ENCODE measurements at regions not wholly inside any gene's neighbourhood (a gene's known extent, or its start where the extent isn't known, plus 50 kb on each side); places are given as distances from the start of the nearest gene placed in this dataset.
"Not testable (repeated sequence)": the region's sequence is repeated elsewhere in the genome, so short reads cannot be mapped to it uniquely, and the experiment has no call there.

DNA sequence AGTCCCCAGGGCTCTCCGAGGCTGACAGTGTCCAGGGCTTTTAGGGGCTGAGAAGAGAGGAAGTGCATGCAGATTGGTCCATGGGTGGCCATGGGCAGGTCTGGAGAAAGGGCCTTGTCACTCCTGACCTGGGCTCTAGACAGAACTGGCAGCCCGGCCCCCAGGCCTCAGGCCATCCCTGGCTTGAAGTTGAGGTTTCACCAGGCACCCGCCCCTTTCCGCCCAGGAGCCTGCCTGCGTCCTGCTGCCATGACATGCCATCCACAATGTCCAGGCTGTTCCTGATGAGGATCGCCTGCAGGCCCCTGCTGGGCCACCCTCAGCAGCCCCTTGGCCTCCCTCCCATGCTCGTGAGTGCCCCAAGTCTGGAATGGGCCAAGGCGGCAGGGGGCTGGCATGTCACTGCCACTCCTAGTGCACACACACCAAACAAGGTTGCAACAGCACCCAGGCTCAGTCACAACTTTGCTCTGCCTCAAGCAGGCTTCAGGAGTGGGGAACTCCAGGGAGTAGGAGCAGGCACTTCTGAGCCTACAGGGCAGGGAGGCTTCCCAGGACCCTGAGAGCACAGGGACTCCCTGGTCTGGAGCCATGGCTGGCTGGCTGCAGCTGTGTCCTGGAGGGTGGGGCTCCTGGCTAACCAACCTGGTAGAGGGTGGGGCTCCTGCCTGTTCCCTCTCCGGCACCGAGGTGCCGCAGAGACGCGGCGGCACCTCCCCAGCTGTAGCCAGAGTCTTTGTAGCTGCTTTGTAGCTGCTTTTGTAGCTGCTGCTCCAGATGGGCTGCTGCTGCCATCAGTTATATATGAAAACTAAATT lies 1457.1 kb upstream of the GBE1 start:
- 96% methylated on average over 14 of the region's 14 CpGs for WGBS
- DNase-seq (ENCODE audit: low read depth in 6 of 9, low spot score in 9 of 9): no peak
- H3K36me3 ChIP-seq (ENCODE audit: control insufficient read depth in 2 of 2, insufficient read depth in 2 of 2, low read length in 1 of 2): no peaks in the 10 kb centered on the region
- no peak overlapping the region for H3K4me3 ChIP-seq (ENCODE audit: low read length in 2 of 2)
- H3K27ac ChIP-seq (ENCODE audit: low read depth in 1 of 2, low read length in 1 of 2): no peak overlapping the region
- no peaks in the 10 kb centered on the region for H3K27me3 ChIP-seq (ENCODE audit: control insufficient read depth in 2 of 2, insufficient read depth in 1 of 2, low read length in 1 of 2)
- no peaks in the 10 kb centered on the region for H3K4me1 ChIP-seq (ENCODE audit: control insufficient read depth in 2 of 2, insufficient read depth in 2 of 2, low read length in 2 of 2)
- peaks cover 0 to 8% of the 10 kb centered on the region in 2 donors for H3K9me3 ChIP-seq (ENCODE audit: control insufficient read depth in 2 of 2, insufficient read depth in 1 of 2, low read length in 1 of 2)

DNA sequence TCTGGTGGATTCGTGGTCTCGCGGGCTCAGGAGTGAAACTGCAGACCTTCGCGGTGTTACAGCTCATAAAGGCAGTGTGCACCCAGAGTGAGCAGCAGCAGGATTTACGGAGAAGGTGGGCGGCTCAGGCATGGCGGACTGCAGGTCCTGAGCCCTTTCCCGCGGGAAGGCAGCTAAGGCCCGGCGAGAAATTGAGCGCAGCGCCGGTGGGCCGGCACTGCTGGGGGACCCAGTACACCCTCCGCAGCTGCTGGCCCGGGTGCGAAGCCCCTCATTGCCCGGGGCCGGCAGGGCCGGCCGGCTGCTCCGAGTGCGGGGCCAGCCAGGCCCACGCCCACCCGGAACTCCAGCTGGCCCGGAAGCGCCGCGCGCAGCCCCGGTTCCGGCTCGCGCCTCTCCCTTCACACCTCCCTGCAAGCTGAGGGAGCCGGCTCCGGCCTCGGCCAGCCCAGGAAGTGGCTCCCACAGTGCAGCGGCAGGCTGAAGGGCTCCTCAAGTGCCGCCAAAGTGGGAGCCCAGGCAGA lies 1456.2 kb upstream of the GBE1 start:
- WGBS: 98% methylated on average over 41 of the region's 41 CpGs
- not testable (repeated sequence) for H3K4me1 ChIP-seq (ENCODE audit: control insufficient read depth in 2 of 2, insufficient read depth in 2 of 2, low read length in 2 of 2); H3K9me3 ChIP-seq (ENCODE audit: control insufficient read depth in 2 of 2, insufficient read depth in 1 of 2, low read length in 1 of 2); H3K36me3 ChIP-seq (ENCODE audit: control insufficient read depth in 2 of 2, insufficient read depth in 2 of 2, low read length in 1 of 2); H3K4me3 ChIP-seq (ENCODE audit: low read length in 2 of 2); H3K27ac ChIP-seq (ENCODE audit: low read depth in 1 of 2, low read length in 1 of 2); H3K27me3 ChIP-seq (ENCODE audit: control insufficient read depth in 2 of 2, insufficient read depth in 1 of 2, low read length in 1 of 2); DNase-seq (ENCODE audit: low read depth in 6 of 9, low spot score in 9 of 9)

DNA sequence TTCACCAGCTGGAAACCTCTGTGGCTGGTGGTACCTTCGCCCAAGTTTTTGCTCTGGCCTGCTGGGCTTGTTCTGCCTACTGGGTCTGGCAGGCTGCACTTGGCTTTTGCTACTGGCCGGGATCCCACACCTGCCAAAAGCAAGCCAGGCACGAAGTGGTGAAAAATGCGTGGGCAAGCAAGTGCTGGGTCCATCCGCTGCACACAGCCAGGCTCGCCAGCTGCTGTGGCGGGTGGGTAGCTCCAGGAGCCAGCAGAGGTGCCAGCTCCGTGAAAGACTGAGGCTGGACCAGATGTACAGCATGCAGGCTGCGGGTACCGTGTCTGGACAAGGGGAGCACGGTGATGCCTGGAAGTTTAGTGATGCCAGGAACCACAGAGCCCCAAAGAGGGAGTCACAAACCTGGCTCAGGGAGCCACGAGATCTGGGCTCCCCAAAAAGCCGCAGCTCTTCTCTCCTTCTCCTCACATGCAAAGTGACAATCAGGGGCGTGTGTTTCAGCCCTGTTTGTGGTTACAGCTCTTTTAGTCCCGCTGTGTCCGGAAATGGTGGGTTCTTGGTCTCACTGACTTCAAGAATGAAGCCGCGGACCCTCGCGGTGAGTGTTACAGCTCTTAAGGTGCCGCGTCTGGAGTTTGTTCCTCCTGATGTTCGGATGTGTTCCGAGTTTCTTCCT lies 1455.6 kb upstream of the GBE1 start:
- Histone ChIP-seq H3K27me3 (ENCODE audit: control insufficient read depth in 2 of 2, insufficient read depth in 1 of 2, low read length in 1 of 2) (no peaks in the 10 kb centered on the region), H3K36me3 (ENCODE audit: control insufficient read depth in 2 of 2, insufficient read depth in 2 of 2, low read length in 1 of 2) (no peaks in the 10 kb centered on the region), H3K4me3 (ENCODE audit: low read length in 2 of 2) (no peak overlapping the region), H3K4me1 (ENCODE audit: control insufficient read depth in 2 of 2, insufficient read depth in 2 of 2, low read length in 2 of 2) (no peaks in the 10 kb centered on the region), H3K27ac (ENCODE audit: low read depth in 1 of 2, low read length in 1 of 2) (no peak overlapping the region), H3K9me3 (ENCODE audit: control insufficient read depth in 2 of 2, insufficient read depth in 1 of 2, low read length in 1 of 2) (peaks cover 0 to 8% of the 10 kb centered on the region in 2 donors)
- WGBS: 93% methylated on average over 24 of the region's 24 CpGs
- no peak for DNase-seq (ENCODE audit: low read depth in 6 of 9, low spot score in 9 of 9)

DNA sequence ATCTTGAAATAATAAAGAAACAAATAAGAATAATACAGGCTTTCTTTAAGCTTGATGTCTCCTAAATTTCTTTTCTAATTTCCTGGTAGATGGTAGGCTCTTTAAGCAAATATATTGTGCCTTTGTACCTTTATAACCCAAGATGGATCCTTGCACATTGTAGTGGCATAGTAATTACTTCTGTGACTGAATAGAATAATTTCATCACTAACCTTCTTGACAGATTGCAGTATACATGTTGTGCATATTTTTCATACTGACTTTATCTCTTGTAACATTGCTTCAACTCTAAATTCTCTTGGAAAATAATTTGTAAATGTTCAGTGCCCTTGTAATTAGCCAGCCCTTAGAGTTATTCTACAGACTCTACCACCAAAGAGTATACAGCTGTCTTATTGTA lies 1433.8 kb upstream of the GBE1 start:
- H3K36me3 ChIP-seq (ENCODE audit: control insufficient read depth in 2 of 2, insufficient read depth in 2 of 2, low read length in 1 of 2): no peaks in the 10 kb centered on the region
- DNase-seq (ENCODE audit: low read depth in 6 of 9, low spot score in 9 of 9): no peak
- no peak overlapping the region for H3K4me3 ChIP-seq (ENCODE audit: low read length in 2 of 2)
- H3K27ac ChIP-seq (ENCODE audit: low read depth in 1 of 2, low read length in 1 of 2): no peak overlapping the region
- no peaks in the 10 kb centered on the region for H3K9me3 ChIP-seq (ENCODE audit: control insufficient read depth in 2 of 2, insufficient read depth in 1 of 2, low read length in 1 of 2)
- H3K27me3 ChIP-seq (ENCODE audit: control insufficient read depth in 2 of 2, insufficient read depth in 1 of 2, low read length in 1 of 2): no peaks in the 10 kb centered on the region
- H3K4me1 ChIP-seq (ENCODE audit: control insufficient read depth in 2 of 2, insufficient read depth in 2 of 2, low read length in 2 of 2): no peaks in the 10 kb centered on the region

DNA sequence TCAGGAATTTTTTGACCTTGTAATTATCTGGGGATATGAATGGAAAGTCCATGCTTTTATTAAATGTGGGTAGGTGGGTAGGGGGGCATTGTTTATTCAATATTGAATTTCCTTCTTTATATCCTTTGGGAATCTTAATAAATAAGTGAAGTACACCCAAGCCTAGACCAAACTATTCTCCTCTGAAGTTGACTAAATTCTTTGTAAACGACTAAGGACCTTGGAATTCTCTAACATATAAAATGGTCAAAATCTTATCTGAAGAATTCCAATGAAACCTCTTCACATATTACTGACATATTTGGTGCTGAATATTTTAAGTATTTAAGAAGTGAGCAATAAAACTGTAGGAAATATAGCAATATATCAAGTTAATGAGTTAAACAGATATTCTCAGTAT lies 1432.1 kb upstream of the GBE1 start:
- no peaks in the 10 kb centered on the region for H3K9me3 ChIP-seq (ENCODE audit: control insufficient read depth in 2 of 2, insufficient read depth in 1 of 2, low read length in 1 of 2)
- no peak overlapping the region for H3K27ac ChIP-seq (ENCODE audit: low read depth in 1 of 2, low read length in 1 of 2)
- 88% methylated on average over 1 of the region's 1 CpG for WGBS
- H3K4me1 ChIP-seq (ENCODE audit: control insufficient read depth in 2 of 2, insufficient read depth in 2 of 2, low read length in 2 of 2): no peaks in the 10 kb centered on the region
- no peak for DNase-seq (ENCODE audit: low read depth in 6 of 9, low spot score in 9 of 9)
- H3K27me3 ChIP-seq (ENCODE audit: control insufficient read depth in 2 of 2, insufficient read depth in 1 of 2, low read length in 1 of 2): no peaks in the 10 kb centered on the region
- no peaks in the 10 kb centered on the region for H3K36me3 ChIP-seq (ENCODE audit: control insufficient read depth in 2 of 2, insufficient read depth in 2 of 2, low read length in 1 of 2)
- H3K4me3 ChIP-seq (ENCODE audit: low read length in 2 of 2): no peak overlapping the region

DNA sequence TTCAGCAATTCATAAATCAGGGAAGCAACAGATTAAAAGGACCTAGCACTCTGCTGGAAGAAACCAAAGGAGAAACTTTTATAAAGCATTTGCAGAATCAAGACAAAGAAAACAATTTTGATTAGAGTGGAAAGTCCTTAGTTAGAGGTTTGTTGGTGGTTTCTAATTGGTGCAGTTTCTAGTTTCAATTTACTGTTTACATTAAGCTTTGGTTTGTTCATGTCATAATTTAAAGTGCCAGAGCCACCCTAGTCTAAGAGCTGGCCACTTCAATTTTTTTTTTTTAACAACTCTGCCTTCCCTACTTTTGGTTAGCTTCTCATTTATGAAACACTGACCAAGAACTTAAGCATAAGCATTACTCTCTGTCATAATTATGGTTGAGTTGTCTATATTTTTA lies 1428.2 kb upstream of the GBE1 start:
- H3K9me3 ChIP-seq (ENCODE audit: control insufficient read depth in 2 of 2, insufficient read depth in 1 of 2, low read length in 1 of 2): no peaks in the 10 kb centered on the region
- no peak for DNase-seq (ENCODE audit: low read depth in 6 of 9, low spot score in 9 of 9)
- no peaks in the 10 kb centered on the region for H3K27me3 ChIP-seq (ENCODE audit: control insufficient read depth in 2 of 2, insufficient read depth in 1 of 2, low read length in 1 of 2)
- no peak overlapping the region for H3K4me3 ChIP-seq (ENCODE audit: low read length in 2 of 2)
- H3K27ac ChIP-seq (ENCODE audit: low read depth in 1 of 2, low read length in 1 of 2): no peak overlapping the region
- no peaks in the 10 kb centered on the region for H3K4me1 ChIP-seq (ENCODE audit: control insufficient read depth in 2 of 2, insufficient read depth in 2 of 2, low read length in 2 of 2)
- no peaks in the 10 kb centered on the region for H3K36me3 ChIP-seq (ENCODE audit: control insufficient read depth in 2 of 2, insufficient read depth in 2 of 2, low read length in 1 of 2)

DNA sequence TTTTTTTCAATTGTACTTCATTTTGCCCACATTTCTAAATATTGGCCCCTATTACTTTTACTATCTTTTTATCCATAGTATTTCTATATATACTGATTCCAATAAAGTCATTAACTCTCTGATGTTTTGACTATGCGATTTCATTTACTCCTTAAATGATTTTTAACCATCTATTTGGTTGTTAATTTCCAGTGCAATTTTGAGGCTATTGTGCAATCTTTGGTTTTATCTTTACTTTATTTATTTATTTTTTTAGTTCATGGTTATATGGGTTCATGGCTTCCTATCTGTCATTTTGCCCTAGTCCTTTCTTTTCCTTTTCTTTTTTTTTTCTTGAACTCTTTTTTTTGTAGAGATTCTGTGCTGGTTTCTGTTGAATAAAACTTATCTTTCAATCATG lies 1408.0 kb upstream of the GBE1 start:
- 93% methylated on average over 1 of the region's 1 CpG for WGBS
- Histone ChIP-seq H3K4me1 (ENCODE audit: control insufficient read depth in 2 of 2, insufficient read depth in 2 of 2, low read length in 2 of 2) (no peaks in the 10 kb centered on the region), H3K9me3 (ENCODE audit: control insufficient read depth in 2 of 2, insufficient read depth in 1 of 2, low read length in 1 of 2) (no peaks in the 10 kb centered on the region), H3K4me3 (ENCODE audit: low read length in 2 of 2) (no peak overlapping the region), H3K36me3 (ENCODE audit: control insufficient read depth in 2 of 2, insufficient read depth in 2 of 2, low read length in 1 of 2) (no peaks in the 10 kb centered on the region), H3K27me3 (ENCODE audit: control insufficient read depth in 2 of 2, insufficient read depth in 1 of 2, low read length in 1 of 2) (no peaks in the 10 kb centered on the region), H3K27ac (ENCODE audit: low read depth in 1 of 2, low read length in 1 of 2) (no peak overlapping the region)
- DNase-seq (ENCODE audit: low read depth in 6 of 9, low spot score in 9 of 9): no peak

DNA sequence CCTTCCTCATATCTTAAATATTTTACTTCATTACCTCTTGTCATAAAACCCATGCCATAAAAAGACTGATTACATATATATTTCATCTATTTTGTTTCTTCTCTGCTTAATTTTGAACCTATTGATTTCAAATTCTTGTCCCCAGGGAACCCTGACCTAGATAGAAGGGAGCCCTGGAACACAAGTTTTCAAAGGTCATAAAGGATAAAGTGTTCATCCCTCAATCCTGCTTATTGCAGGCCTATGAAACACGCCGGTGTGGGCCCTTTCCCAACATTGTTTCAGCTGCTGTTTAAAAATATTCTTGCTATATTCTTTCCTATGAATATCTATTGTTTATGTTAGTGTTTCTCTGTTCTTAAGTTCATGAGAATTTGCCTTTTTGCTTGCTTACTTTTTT lies 1389.5 kb upstream of the GBE1 start:
- Histone ChIP-seq H3K27ac (ENCODE audit: low read depth in 1 of 2, low read length in 1 of 2) (no peak overlapping the region), H3K4me1 (ENCODE audit: control insufficient read depth in 2 of 2, insufficient read depth in 2 of 2, low read length in 2 of 2) (no peaks in the 10 kb centered on the region), H3K27me3 (ENCODE audit: control insufficient read depth in 2 of 2, insufficient read depth in 1 of 2, low read length in 1 of 2) (no peaks in the 10 kb centered on the region), H3K9me3 (ENCODE audit: control insufficient read depth in 2 of 2, insufficient read depth in 1 of 2, low read length in 1 of 2) (peaks cover 0 to 2% of the 10 kb centered on the region in 2 donors), H3K4me3 (ENCODE audit: low read length in 2 of 2) (no peak overlapping the region), H3K36me3 (ENCODE audit: control insufficient read depth in 2 of 2, insufficient read depth in 2 of 2, low read length in 1 of 2) (no peaks in the 10 kb centered on the region)
- DNase-seq (ENCODE audit: low read depth in 6 of 9, low spot score in 9 of 9): no peak
- 93% methylated on average over 2 of the region's 2 CpGs for WGBS

DNA sequence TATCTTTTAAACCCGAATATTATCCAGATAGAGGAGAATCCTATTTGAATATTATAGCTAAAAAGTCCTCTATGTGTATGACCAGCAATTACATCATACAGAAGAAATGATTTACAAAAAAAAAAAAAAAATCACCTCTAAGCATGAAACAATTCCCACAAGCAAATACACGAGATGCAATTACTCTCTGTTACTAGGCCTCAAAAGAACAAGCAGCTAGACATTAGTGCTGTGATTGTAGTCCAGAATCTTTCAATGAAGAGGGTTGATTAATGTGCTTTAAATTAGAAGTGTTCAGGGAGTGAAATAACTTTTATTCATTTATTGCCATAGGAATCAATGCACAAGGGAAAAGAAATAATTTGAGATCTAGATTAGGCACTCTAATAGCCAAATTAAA lies 1379.5 kb upstream of the GBE1 start:
- Histone ChIP-seq H3K27ac (ENCODE audit: low read depth in 1 of 2, low read length in 1 of 2) (no peak overlapping the region), H3K4me1 (ENCODE audit: control insufficient read depth in 2 of 2, insufficient read depth in 2 of 2, low read length in 2 of 2) (no peaks in the 10 kb centered on the region), H3K36me3 (ENCODE audit: control insufficient read depth in 2 of 2, insufficient read depth in 2 of 2, low read length in 1 of 2) (no peaks in the 10 kb centered on the region), H3K9me3 (ENCODE audit: control insufficient read depth in 2 of 2, insufficient read depth in 1 of 2, low read length in 1 of 2) (no peaks in the 10 kb centered on the region), H3K27me3 (ENCODE audit: control insufficient read depth in 2 of 2, insufficient read depth in 1 of 2, low read length in 1 of 2) (no peaks in the 10 kb centered on the region), H3K4me3 (ENCODE audit: low read length in 2 of 2) (no peak overlapping the region)
- DNase-seq (ENCODE audit: low read depth in 6 of 9, low spot score in 9 of 9): no peak
- 87% methylated on average over 2 of the region's 2 CpGs for WGBS

Data from thymus (tissue), 11 donors.